Keratinocyte (primary cell): ENCODE measurements at regions not wholly inside any gene's neighbourhood (a gene's known extent, or its start where the extent isn't known, plus 50 kb on each side); places are given as distances from the start of the nearest gene placed in this dataset.

Experiments used
- CTCF ChIP-seq, 3 experiments: IDR thresholded peaks in 1 of 3; conservative IDR thresholded peaks in 1 of 3; optimal IDR thresholded peaks in 1 of 3; 2 replicates in 2 of 3; 3 replicates in 1 of 3; pipeline versions ENCODE3 to v1.5.1; 2011; ENCODE audit warnings: low read length in 3 of 3, mild to moderate bottlenecking in 3 of 3, moderate library complexity in 2 of 3, control low read depth in 1 of 3, inconsistent platforms in 1 of 3; ENCODE audit not compliant: insufficient read depth in 2 of 3; ENCODE audit errors: extremely low read depth in 1 of 3
- EZH2 ChIP-seq: IDR thresholded peaks from one replicate; pipeline ENCODE4 v1.6.1; 2012; ENCODE audit warnings: inconsistent platforms, mild to moderate bottlenecking, low read length, moderate library complexity

DNA sequence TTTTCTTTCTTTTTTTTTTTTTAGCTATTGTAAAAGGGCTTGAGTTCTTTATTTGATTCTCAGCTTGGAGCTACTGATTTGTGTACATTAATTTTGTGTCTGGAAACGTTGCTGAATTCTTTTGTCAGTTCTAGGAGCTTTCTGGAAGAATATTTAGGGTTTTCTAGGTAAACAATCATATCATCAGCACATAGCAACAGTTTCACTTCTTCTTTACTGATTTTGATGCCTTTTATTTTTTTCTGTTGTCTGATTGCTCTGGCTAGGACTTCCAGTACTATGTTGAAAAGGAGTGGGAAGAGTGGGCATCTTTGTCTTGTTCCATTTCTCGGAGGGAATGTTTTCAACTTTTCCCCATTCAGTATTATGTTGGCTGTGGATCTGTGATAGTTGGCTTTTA, 292.2 kb downstream of the GABRG1 start:
- no peak for TF ChIP-seq CTCF (optimal IDR thresholded peaks at IDR 0.05 in 1 of 3, IDR thresholded peaks at IDR 0.05 in 1 of 3, conservative IDR thresholded peaks at IDR 0.05 in 1 of 3; ENCODE audit: extremely low read depth in 1 of 3, insufficient read depth in 2 of 3, low read length in 3 of 3)
- TF ChIP-seq EZH2, result no peak
